ENCODE measurements at regions not wholly inside any gene's neighbourhood (a gene's known extent, or its start where the extent isn't known, plus 50 kb on each side); places are given as distances from the start of the nearest gene placed in this dataset.

DNA sequence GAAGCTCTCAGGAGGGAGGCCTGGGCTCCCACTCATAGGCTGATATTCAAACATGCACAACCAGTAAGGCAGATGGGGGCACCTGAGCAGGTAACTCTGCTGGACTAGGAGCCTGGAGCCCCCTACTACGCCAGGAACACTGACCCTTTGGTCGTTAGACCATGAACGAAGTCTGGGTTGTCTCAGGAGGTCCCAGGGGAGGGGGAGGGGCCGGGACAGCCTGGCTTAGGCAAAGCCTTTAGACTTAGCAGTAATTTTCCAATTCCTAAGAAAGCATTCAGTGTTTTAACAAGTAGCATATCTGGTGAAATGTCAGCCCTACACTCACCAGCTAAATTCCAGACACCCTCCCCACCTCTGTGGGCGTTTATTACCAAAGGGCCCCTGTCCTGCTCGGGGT is 67.4 kb upstream of the ST8SIA2 start:
- TF ChIP-seq, protein P1, sequence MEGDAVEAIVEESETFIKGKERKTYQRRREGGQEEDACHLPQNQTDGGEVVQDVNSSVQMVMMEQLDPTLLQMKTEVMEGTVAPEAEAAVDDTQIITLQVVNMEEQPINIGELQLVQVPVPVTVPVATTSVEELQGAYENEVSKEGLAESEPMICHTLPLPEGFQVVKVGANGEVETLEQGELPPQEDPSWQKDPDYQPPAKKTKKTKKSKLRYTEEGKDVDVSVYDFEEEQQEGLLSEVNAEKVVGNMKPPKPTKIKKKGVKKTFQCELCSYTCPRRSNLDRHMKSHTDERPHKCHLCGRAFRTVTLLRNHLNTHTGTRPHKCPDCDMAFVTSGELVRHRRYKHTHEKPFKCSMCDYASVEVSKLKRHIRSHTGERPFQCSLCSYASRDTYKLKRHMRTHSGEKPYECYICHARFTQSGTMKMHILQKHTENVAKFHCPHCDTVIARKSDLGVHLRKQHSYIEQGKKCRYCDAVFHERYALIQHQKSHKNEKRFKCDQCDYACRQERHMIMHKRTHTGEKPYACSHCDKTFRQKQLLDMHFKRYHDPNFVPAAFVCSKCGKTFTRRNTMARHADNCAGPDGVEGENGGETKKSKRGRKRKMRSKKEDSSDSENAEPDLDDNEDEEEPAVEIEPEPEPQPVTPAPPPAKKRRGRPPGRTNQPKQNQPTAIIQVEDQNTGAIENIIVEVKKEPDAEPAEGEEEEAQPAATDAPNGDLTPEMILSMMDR (conservative IDR thresholded peaks at IDR 0.05; ENCODE audit: low read depth, low read length): no peak
- TF ChIP-seq EZH2 (IDR thresholded peaks at IDR 0.05; ENCODE audit: borderline replicate concordance, low read depth, low read length, poor library complexity, severe bottlenecking): no peak

Data from A673 (cell line).